MCF 10A (cell line): ENCODE measurements at regions not wholly inside any gene's neighbourhood (a gene's known extent, or its start where the extent isn't known, plus 50 kb on each side); places are given as distances from the start of the nearest gene placed in this dataset.

ENCODE experiments used
- BruUV-seq: library from RNA; stranded (reverse); fragments of 400-500 nt; replicated peaks from 2 replicates; lab custom pipeline; 2021; lab: Mats Ljungman, UMichigan
- CTCF ChIA-PET: fragments of 300-600 bp; sonication (Branson Sonifier 250); formaldehyde crosslinking; extraction: SDS; loops from one replicate; lab custom pipeline; 2021; ENCODE audit warnings: antibody characterized with exemption, inconsistent platforms; lab: Yijun Ruan, JAX
- POLR2A ChIA-PET: fragments of 300-600, 350-650 bp; sonication (Branson Sonifier 250); formaldehyde crosslinking; extraction: SDS; loops from one replicate; lab custom pipeline; 2020; ENCODE audit warnings: antibody characterized with exemption, inconsistent platforms; lab: Yijun Ruan, JAX
- DNase-seq: peaks from one replicate; pipeline ENCODE4 v3.0.0-alpha.2; 2018; ENCODE audit not compliant: unreplicated experiment
- H3K27ac Mint-ChIP-seq: one replicate; pipeline ENCODE4 v1.8.0; 2022; ENCODE audit warnings: mild to moderate bottlenecking, low read depth, mixed read lengths; ENCODE audit not compliant: unreplicated experiment
- H3K27me3 Mint-ChIP-seq: one replicate; pipeline ENCODE4 v1.8.0; 2022; ENCODE audit warnings: mixed read lengths; ENCODE audit not compliant: insufficient read depth, unreplicated experiment
- H3K36me3 Mint-ChIP-seq: one replicate; pipeline ENCODE4 v1.8.0; 2022; ENCODE audit warnings: mild to moderate bottlenecking, moderate library complexity, mixed read lengths; ENCODE audit not compliant: insufficient read depth, unreplicated experiment
- H3K4me1 Mint-ChIP-seq: one replicate; pipeline ENCODE4 v1.8.0; 2022; ENCODE audit warnings: mixed read lengths; ENCODE audit not compliant: insufficient read depth, unreplicated experiment
- H3K4me3 Mint-ChIP-seq: one replicate; pipeline ENCODE4 v1.8.0; 2022; ENCODE audit warnings: mild to moderate bottlenecking, moderate library complexity, mixed read lengths; ENCODE audit not compliant: unreplicated experiment
- H3K9me3 Mint-ChIP-seq: one replicate; pipeline ENCODE4 v1.8.0; 2022; ENCODE audit warnings: mixed read lengths; ENCODE audit not compliant: unreplicated experiment
- intact Hi-C: fragments of 100-400 bp; cut with micrococcal nuclease; formaldehyde crosslinking; loops from 2 replicates; pipeline ENCODE4 v1.14.1; 2022
- TF ChIP-seq, protein P1 (sequence below): fragments of 200-600 bp; IDR thresholded peaks from one replicate; pipeline ENCODE4 v1.8.0; 2022; ENCODE audit warnings: antibody characterized with exemption, mild to moderate bottlenecking; ENCODE audit not compliant: unreplicated experiment

DNA sequence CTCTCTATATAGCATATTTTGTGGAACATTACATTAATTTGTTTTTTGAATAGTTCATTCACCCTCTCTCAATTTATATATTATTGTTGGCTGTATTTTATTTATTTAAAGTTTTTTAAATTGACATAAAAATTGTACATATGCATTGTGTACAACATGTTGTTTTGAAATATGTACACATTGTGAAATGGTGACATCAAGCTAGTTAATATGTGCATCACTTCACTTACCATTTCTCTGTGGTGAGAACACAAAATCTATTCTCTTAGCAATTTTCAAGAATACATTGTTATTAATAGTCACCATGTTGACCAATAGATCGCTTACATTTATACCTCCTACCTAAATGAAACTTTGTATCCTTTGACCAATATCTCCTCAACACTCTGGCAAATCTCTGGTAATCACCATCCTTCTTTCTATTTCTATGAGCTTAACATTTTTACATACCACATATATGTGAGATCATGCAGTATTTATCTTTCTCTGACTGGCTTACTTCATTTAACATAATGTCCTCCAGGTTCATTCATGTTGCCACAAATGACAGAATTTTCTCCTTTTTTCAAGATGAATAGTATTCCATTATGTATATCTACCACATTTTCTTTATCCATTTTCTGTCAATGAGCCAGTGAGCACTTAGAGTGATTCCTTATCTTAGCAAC is 180.9 kb upstream of the DEPDC1 start:
- no TSS peak for BruUV-seq

DNA sequence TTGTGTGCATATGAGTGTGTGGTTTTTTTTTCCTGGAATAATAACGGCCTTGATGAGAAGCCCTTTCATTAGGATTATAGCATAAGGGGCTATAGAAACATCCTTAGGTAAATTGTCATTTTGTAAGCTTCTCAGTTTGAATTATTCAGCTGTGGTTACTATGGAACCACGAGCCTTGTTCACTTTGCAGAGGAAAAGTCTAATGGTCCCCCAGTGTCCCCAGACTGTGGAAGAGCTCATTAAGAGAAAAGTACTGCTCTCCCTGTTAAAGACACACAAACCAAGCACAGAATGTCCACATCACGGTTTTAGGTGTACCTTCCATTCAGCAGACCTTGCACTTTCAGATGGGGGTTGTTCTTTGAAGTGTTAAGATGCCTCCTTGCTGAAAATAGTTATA is 199.3 kb upstream of the DEPDC1 start:
- intact Hi-C loops = no loop called here

More for the DNA sequence above, 180.9 kb upstream of the DEPDC1 start:
- intact Hi-C loops = no loop called here
- Mint-ChIP-seq H3K4me1 (peaks cover 6% of the 10 kb centered on the region), H3K9me3 (no peaks in the 10 kb centered on the region), H3K36me3 (no peaks in the 10 kb centered on the region), H3K4me3 (no peak overlapping the region), H3K27me3 (peaks cover 41% of the 10 kb centered on the region), H3K27ac (no peak overlapping the region)
- no peak for DNase-seq
- TF ChIP-seq, protein P1, sequence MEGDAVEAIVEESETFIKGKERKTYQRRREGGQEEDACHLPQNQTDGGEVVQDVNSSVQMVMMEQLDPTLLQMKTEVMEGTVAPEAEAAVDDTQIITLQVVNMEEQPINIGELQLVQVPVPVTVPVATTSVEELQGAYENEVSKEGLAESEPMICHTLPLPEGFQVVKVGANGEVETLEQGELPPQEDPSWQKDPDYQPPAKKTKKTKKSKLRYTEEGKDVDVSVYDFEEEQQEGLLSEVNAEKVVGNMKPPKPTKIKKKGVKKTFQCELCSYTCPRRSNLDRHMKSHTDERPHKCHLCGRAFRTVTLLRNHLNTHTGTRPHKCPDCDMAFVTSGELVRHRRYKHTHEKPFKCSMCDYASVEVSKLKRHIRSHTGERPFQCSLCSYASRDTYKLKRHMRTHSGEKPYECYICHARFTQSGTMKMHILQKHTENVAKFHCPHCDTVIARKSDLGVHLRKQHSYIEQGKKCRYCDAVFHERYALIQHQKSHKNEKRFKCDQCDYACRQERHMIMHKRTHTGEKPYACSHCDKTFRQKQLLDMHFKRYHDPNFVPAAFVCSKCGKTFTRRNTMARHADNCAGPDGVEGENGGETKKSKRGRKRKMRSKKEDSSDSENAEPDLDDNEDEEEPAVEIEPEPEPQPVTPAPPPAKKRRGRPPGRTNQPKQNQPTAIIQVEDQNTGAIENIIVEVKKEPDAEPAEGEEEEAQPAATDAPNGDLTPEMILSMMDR = no peak
- ChIA-PET CTCF (interaction anchor here (0.6 kb wide), 1 partner anchor 1059 kb away, joined by 7 read pairs; no protein-coding TSS in a partner anchor), POLR2A (no interaction called here)

DNA sequence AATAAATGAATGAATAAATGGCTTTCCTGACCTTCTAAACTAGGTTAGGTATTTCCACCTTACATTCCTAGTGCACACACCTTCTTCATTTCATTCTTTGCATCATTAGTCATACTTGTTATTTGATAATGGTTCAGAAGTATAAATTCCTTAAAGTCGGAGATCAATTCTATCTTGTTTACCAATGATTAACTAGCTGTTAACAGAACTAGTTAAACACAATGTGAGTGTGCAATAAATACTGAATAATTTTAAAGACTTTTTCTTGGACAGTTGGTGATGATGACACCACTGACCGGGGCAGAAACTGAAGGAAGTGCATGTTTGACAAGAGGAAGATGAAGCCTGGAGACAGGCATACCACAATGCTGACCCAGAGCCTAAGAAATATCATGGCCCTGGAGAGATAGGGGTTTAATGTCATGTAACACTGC is 207.1 kb upstream of the DEPDC1 start:
- TF ChIP-seq, protein P1 = no peak
- no TSS peak for BruUV-seq
- Mint-ChIP-seq H3K9me3 (peaks cover 12% of the 10 kb centered on the region), H3K27me3 (no peaks in the 10 kb centered on the region), H3K36me3 (no peaks in the 10 kb centered on the region), H3K4me3 (no peak overlapping the region), H3K4me1 (no peaks in the 10 kb centered on the region), H3K27ac (no peak overlapping the region)
- intact Hi-C loops = no loop called here
- DNase-seq = no peak
- ChIA-PET POLR2A (no interaction called here), CTCF (interaction anchor here (0.7 kb wide), 1 partner anchor 937 kb away, joined by 3 read pairs; no protein-coding TSS in a partner anchor)

More for the DNA sequence above, 199.3 kb upstream of the DEPDC1 start:
- H3K4me3 Mint-ChIP-seq = no peak overlapping the region
- BruUV-seq = no TSS peak
- H3K27ac Mint-ChIP-seq = no peak overlapping the region
- no peaks in the 10 kb centered on the region for H3K9me3 Mint-ChIP-seq
- TF ChIP-seq, protein P1 = no peak
- CTCF ChIA-PET = interaction anchor here (0.7 to 1.1 kb wide), 2 partner anchors 211 to 280 kb away, joined by 3 read pairs; no protein-coding TSS in a partner anchor
- no peak for DNase-seq
- H3K27me3 Mint-ChIP-seq = no peaks in the 10 kb centered on the region
- POLR2A ChIA-PET = no interaction called here
- H3K36me3 Mint-ChIP-seq = no peaks in the 10 kb centered on the region
- H3K4me1 Mint-ChIP-seq = no peaks in the 10 kb centered on the region

DNA sequence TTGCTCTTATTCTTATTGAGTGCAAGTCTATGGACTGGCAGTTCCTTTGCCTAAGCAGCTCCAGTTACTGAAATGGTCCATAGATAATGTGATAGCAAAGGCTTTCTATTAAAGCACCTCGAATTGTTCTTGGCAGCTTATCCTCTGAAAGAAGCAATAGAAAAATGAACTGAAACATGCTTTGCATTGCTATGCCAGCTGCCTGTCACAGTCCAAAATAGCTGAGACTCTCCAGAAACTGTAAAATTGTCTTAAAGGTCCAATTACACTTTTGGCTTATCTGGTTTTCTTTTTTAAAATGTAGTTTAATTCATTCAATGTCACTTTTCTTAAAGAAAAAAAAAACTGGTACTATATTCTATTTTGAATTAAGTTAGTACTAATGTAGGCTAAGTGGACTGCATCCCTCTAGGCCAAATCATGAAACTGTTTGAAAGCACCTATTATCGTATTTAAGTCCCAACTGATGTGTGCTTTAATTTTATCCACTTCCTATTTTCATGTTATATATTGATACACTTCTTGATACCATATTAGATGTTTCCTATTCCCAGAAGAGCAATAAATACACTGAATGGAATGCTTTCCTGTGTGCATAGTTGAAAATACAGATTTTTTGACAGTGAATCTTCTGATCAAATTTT is 208.0 kb upstream of the DEPDC1 start:
- Mint-ChIP-seq H3K9me3 (peaks cover 15% of the 10 kb centered on the region), H3K4me1 (no peaks in the 10 kb centered on the region), H3K27me3 (no peaks in the 10 kb centered on the region), H3K27ac (no peak overlapping the region), H3K4me3 (no peak overlapping the region), H3K36me3 (no peaks in the 10 kb centered on the region)
- no peak for DNase-seq
- BruUV-seq = no TSS peak
- POLR2A ChIA-PET = no interaction called here
- TF ChIP-seq, protein P1 = no peak
- intact Hi-C loops = no loop called here
- CTCF ChIA-PET = interaction anchor here (0.7 kb wide), 1 partner anchor 789 kb away, joined by 3 read pairs; no protein-coding TSS in a partner anchor
